VCaP (cell line): ENCODE measurements at regions not wholly inside any gene's neighbourhood (a gene's known extent, or its start where the extent isn't known, plus 50 kb on each side); places are given as distances from the start of the nearest gene placed in this dataset.

ENCODE experiments used
- H3K27ac ChIP-seq: fragments of 450-650 bp; 2 replicates; pipeline ENCODE4 v1.5.1; 2017
- CTCF ChIP-seq: fragments of 450-650 bp; conservative IDR thresholded peaks from 2 replicates; pipeline ENCODE4 v1.5.1; 2017; ENCODE audit warnings: mild to moderate bottlenecking, moderate library complexity

- no peak overlapping the region for H3K27ac ChIP-seq
- no peak for TF ChIP-seq CTCF
Measured at GRCh38 chr1:245025525-245025924, 129.3 kb upstream of the KIF26B start.

DNA sequence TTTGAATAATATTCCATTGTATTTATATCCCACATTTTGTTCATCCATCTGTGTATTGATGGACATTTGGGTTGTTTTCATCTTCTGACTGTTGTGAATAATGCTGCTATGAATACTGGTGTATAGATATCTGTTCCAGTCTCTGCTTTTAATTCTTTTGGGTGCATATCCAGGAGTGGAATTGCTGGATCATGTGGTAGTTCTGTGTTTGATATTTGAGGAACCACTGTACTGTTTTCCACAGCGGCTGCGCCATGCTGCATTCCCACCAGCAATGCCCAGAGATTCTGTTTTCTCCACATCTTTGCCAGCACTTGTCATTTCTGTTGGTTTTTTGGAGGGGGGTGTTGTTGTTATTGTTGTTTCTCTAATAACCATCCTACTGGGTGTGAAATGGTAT is 131.6 kb upstream of the KIF26B start:
- TF ChIP-seq CTCF: no peak
- H3K27ac ChIP-seq: no peak overlapping the region

- H3K27ac ChIP-seq: no peak overlapping the region
- no peak for TF ChIP-seq CTCF
Measured at GRCh38 chr1:245019910-245020486, 134.8 kb upstream of the KIF26B start.

DNA sequence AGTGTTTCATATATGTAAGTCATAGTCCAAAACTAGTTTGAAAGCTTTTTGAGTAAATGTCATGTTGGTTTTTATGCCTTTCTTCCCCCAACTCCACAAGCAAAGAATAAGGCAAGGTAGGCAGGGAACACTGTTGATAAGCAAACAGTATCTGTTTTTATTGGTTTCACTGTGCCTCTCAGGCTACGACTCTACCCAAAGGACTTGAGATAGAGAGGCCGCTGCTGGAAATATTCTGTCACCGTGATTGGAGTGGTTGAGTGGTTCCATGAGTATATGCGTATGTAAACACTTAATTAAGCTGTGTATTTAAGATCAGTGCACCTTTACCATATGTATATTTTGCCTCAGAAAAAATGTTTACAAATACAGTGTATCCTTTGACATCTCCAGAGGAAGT is 138.1 kb upstream of the KIF26B start:
- H3K27ac ChIP-seq: peak overlapping the region; percentile 88
- TF ChIP-seq CTCF: no peak

GRCh38 chr1:245015031-245015430 is 139.8 kb upstream of the KIF26B start:
- TF ChIP-seq CTCF: no peak
- peak overlapping the region; percentile 88 for H3K27ac ChIP-seq

DNA sequence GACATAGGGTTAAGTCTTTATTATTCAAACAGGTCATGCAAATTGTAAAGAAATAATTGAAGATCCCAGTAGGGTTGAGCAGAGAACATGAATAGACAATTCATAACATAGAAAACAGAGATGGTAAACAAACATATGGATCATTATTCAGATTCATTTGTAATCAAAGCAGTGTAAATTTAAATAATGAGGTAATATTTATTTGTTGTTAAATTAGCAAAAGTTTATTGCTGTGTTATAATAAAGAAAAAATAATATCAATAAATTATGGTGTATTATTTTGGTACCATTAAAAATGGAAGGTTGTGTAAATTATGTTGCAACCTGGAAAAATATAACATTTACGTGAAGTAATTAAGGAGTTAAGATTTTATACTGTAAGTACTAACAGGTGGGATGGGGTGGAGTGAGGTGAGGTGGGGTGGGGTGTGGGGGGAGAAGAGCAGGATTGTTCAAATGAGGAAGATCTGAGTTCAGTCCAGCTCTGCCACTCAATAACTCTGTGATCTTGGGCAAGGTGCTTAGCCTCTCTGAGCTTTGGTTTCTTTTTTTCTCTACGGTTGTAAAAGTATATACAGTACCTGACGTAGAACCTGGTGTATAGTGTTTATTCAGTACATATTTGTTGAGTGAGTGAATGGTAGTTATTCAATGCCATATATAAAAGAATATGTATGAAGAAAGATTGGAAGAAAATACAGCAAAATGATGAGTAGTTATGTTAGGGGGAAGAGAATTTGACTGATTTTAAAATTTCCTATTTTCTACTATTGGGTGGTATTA is 140.3 kb upstream of the KIF26B start:
- peak overlapping the region; percentile 88; the same call in 1 of the 2 replicates for H3K27ac ChIP-seq
- TF ChIP-seq CTCF: no peak

GRCh38 chr1:245010018-245010614 is 144.7 kb upstream of the KIF26B start:
- TF ChIP-seq CTCF: no peak
- H3K27ac ChIP-seq: no peak overlapping the region
